ENCODE measurements at regions not wholly inside any gene's neighbourhood (a gene's known extent, or its start where the extent isn't known, plus 50 kb on each side); places are given as distances from the start of the nearest gene placed in this dataset.

DNA sequence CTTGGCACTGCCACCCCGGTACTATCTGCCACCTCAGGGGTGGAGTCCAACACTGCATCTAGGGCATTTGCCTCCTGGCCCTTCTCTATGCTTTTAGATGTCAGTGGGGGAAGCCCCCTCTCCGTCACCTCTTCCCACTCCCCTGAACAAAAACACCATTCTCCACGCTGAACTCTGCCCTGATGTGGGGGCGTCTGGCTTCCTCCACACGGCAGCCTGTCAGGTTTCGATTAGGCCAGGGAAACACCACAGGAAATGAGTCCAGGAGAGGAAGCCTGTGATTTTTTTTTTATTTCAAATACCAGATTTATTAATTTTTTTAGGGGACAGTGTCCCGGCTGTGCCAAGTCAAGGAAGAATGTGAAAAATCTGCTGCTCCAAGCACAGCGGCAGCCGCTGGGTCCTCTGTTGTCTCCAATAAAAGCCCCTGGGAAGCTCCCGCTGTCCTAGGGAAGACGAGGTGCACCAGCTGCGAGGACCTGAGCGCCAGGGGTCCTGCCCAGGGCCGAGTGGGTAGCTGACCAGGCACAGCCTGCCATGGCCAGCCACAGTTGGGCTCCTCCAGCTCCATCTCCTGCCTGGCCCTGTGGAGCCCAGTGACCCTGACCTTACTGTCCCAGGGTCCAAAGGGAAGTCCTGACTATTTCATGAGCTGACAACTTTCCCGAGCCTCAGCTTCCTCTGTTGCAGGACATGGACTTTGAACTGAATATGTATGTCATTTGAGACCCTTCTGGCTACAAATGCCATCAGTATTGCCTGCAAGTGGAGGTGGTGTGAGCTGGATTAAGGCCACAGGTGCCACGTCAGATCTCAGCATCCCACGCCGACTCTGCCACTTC is 336.7 kb downstream of the FOXL1 start:
- Mint-ChIP-seq H3K9me3 (no peaks in the 10 kb centered on the region), H3K4me3 (no peak overlapping the region), H3K27ac (no peak overlapping the region), H3K36me3 (peaks cover under 1% of the 10 kb centered on the region; the same call in 1 of the 2 replicates), H3K27me3 (ENCODE audit: low read depth) (no peaks in the 10 kb centered on the region), H3K4me1 (peaks cover 19% of the 10 kb centered on the region)
- no peak for DNase-seq (ENCODE audit: low spot score)
- ChIA-PET CTCF (interaction anchor here (0.6 to 1.5 kb wide), 3 partner anchors 9 to 624 kb away, joined by 3 to 5 read pairs (median 3); no protein-coding TSS in a partner anchor), POLR2A (no interaction called here)
- TF ChIP-seq IRF2 (CRISPR knock-in tag; IDR thresholded peaks at IDR 0.05; ENCODE audit: borderline replicate concordance, low read depth), result no peak
- TF ChIP-seq MYBL2 (CRISPR knock-in tag; IDR thresholded peaks at IDR 0.05), result no peak
- TF ChIP-seq ZSCAN18 (CRISPR knock-in tag; IDR thresholded peaks at IDR 0.05), result no peak
- TF ChIP-seq TEAD4 (CRISPR knock-in tag; IDR thresholded peaks at IDR 0.05), result no peak
- TF ChIP-seq RORB (CRISPR knock-in tag; IDR thresholded peaks at IDR 0.05), result no peak
- no peak for TF ChIP-seq ELF4 (CRISPR knock-in tag; IDR thresholded peaks at IDR 0.05; ENCODE audit: low read depth)
- TF ChIP-seq CBFB (CRISPR knock-in tag; IDR thresholded peaks at IDR 0.05; ENCODE audit: low read depth), result no peak
- TF ChIP-seq, protein P1, sequence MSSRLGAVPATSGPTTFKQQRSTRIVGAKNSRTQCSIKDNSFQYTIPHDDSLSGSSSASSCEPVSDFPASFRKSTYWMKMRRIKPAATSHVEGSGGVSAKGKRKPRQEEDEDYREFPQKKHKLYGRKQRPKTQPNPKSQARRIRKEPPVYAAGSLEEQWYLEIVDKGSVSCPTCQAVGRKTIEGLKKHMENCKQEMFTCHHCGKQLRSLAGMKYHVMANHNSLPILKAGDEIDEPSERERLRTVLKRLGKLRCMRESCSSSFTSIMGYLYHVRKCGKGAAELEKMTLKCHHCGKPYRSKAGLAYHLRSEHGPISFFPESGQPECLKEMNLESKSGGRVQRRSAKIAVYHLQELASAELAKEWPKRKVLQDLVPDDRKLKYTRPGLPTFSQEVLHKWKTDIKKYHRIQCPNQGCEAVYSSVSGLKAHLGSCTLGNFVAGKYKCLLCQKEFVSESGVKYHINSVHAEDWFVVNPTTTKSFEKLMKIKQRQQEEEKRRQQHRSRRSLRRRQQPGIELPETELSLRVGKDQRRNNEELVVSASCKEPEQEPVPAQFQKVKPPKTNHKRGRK (CRISPR knock-in tag; IDR thresholded peaks at IDR 0.05; ENCODE audit: borderline replicate concordance), result no peak
- no peak for TF ChIP-seq USF2 (CRISPR knock-in tag; IDR thresholded peaks at IDR 0.05)
- TF ChIP-seq MLX (CRISPR knock-in tag; IDR thresholded peaks at IDR 0.05), result no peak
- no peak for TF ChIP-seq ERG (CRISPR knock-in tag; IDR thresholded peaks at IDR 0.05)
- no peak for ATAC-seq

- POLR2A ChIA-PET, result no interaction called here
- H3K36me3 Mint-ChIP-seq, result peaks cover 19% of the 10 kb centered on the region
- peaks cover 17% of the 10 kb centered on the region for H3K9me3 Mint-ChIP-seq
- TF ChIP-seq ZNF232 (CRISPR knock-in tag; IDR thresholded peaks at IDR 0.05) (no peak), AFF4 (CRISPR knock-in tag; IDR thresholded peaks at IDR 0.05; ENCODE audit: borderline replicate concordance) (no peak), TEAD4 (CRISPR knock-in tag; IDR thresholded peaks at IDR 0.05) (no peak), E2F4 (CRISPR knock-in tag; IDR thresholded peaks at IDR 0.05; ENCODE audit: borderline replicate concordance, low read depth) (no peak), TEAD1 (CRISPR knock-in tag; IDR thresholded peaks at IDR 0.05) (no peak), ZNF317 (CRISPR knock-in tag; IDR thresholded peaks at IDR 0.05; ENCODE audit: borderline replicate concordance, low read depth) (no peak), ATF1 (CRISPR knock-in tag; IDR thresholded peaks at IDR 0.05) (no peak), KAT7 (CRISPR knock-in tag; IDR thresholded peaks at IDR 0.05; ENCODE audit: borderline replicate concordance) (no peak), NR1H2 (CRISPR knock-in tag; IDR thresholded peaks at IDR 0.05) (no peak)
Measured at GRCh38 chr16:86917471-86918365, 339.4 kb downstream of the FOXL1 start.

More at GRCh38 chr16:86917471-86918365, 339.4 kb downstream of the FOXL1 start:
- H3K27ac Mint-ChIP-seq, result no peak overlapping the region
- no peaks in the 10 kb centered on the region for H3K27me3 Mint-ChIP-seq (ENCODE audit: low read depth)
- CTCF ChIA-PET, result no interaction called here
- no peak overlapping the region for H3K4me3 Mint-ChIP-seq
- DNase-seq (ENCODE audit: low spot score) (no peak), ATAC-seq (no peak)
- H3K4me1 Mint-ChIP-seq, result peaks cover 14% of the 10 kb centered on the region
